ENCODE measurements at regions not wholly inside any gene's neighbourhood (a gene's known extent, or its start where the extent isn't known, plus 50 kb on each side); places are given as distances from the start of the nearest gene placed in this dataset.

GRCh38 chr1:107003972-107004371 lies 52.5 kb upstream of the PRMT6 start:
- Histone ChIP-seq H3K9me3 (no peaks in the 10 kb centered on the region), H3K4me3 (no peak overlapping the region), H3K4me1 (ENCODE audit: control insufficient read depth in 1 of 2, low read depth in 2 of 2) (no peaks in the 10 kb centered on the region), H3K27me3 (replicated peaks; ENCODE audit: insufficient read depth) (no peaks in the 10 kb centered on the region), H3K36me3 (no peaks in the 10 kb centered on the region), H3K27ac (no peak overlapping the region)
- DNase-seq (ENCODE audit: low spot score), result no peak
- TF ChIP-seq CTCF (IDR thresholded peaks at IDR 0.05), result no peak
- no peak for ATAC-seq (ENCODE audit: insufficient number of reproducible peaks, low FRiP score, low read depth)

GRCh38 chr1:107004421-107004820 lies 52.1 kb upstream of the PRMT6 start:
- H3K36me3 ChIP-seq, result no peaks in the 10 kb centered on the region
- ATAC-seq (ENCODE audit: insufficient number of reproducible peaks, low FRiP score, low read depth) (no peak), DNase-seq (ENCODE audit: low spot score) (no peak)
- TF ChIP-seq CTCF (IDR thresholded peaks at IDR 0.05), result no peak
- no peaks in the 10 kb centered on the region for H3K4me1 ChIP-seq (ENCODE audit: control insufficient read depth in 1 of 2, low read depth in 2 of 2)
- H3K27me3 ChIP-seq (replicated peaks; ENCODE audit: insufficient read depth), result no peaks in the 10 kb centered on the region
- no peaks in the 10 kb centered on the region for H3K9me3 ChIP-seq
- H3K4me3 ChIP-seq, result no peak overlapping the region
- H3K27ac ChIP-seq, result no peak overlapping the region

Data from thoracic aorta (tissue), 2 donors.